ENCODE measurements at regions not wholly inside any gene's neighbourhood (a gene's known extent, or its start where the extent isn't known, plus 50 kb on each side); places are given as distances from the start of the nearest gene placed in this dataset.
A peak's percentile ranks its signal among the peaks of the same experiment; 100 is the strongest.

- TF ChIP-seq SRF (IDR thresholded peaks at IDR 0.05; ENCODE audit: low read depth) (no peak), CTCF (IDR thresholded peaks at IDR 0.05 in 2 of 3, conservative IDR thresholded peaks at IDR 0.05 in 1 of 3; ENCODE audit: borderline replicate concordance in 1 of 3, insufficient read depth in 1 of 3, low read depth in 2 of 3, low read length in 2 of 3) (peak in 2 of 3 experiments; percentile 60 to 62; a peak in 4 of 6 replicates), POLR2A (IDR thresholded peaks at IDR 0.05; ENCODE audit: borderline replicate concordance, extremely low read depth, insufficient read depth, insufficient read length) (no peak), ZFX (IDR thresholded peaks at IDR 0.05) (no peak)
These were observed 110.1 kb upstream of the FBXO11 start for GRCh38 chr2:48016225-48017019.
